Medulla oblongata (tissue), 1 donor: ENCODE measurements at regions not wholly inside any gene's neighbourhood (a gene's known extent, or its start where the extent isn't known, plus 50 kb on each side); places are given as distances from the start of the nearest gene placed in this dataset.

Source experiments
- DNase-seq: peaks from one replicate; pipeline ENCODE4 v3.0.0-alpha.2; 2015; ENCODE audit errors: extremely low spot score

- no peak for DNase-seq
These were observed 51.4 kb upstream of the CISTR start for GRCh38 chr12:53803194-53803593.

DNA sequence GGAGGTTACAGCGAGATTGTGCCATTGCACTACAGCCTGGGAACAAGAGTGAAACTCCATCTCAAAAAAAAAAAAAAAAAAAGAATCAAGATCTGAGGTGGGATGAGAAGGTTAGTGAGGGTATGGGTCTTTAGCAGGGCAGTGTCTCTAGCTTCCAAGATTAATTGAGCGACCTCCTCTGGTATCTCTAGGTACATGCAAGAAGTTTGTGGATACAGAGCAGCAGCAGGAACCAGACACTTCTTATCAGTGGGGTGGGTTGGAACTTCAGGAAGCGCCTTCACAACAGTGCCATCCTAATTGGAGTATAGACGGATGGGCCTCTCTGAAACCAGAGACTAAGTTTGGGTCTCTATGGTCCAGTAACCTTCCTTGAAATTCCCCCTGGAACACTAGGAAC lies 51.9 kb upstream of the CISTR start:
- no peak for DNase-seq

DNA sequence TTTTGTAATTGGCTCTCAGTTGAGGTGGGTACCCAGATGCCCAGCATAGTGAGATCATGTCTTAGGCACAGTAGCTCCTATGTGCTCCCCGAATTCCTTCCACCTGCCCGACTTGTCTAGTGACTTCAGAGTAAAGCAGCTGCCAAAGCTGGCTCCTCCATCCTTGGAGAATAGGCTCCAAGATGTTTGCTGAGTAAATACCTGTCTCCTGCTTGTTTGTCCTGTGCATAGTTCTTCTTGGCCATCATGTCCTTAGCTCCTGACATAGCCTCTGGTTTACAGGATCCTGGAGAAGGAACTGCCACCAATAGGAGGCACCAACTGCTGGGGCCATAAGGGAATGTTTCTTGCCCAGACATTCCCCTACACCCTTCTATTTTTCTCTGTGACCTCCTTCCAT lies 52.6 kb upstream of the CISTR start:
- no peak for DNase-seq

GRCh38 chr12:53805067-53805466 lies 53.3 kb upstream of the CISTR start:
- DNase-seq, result no peak

DNA sequence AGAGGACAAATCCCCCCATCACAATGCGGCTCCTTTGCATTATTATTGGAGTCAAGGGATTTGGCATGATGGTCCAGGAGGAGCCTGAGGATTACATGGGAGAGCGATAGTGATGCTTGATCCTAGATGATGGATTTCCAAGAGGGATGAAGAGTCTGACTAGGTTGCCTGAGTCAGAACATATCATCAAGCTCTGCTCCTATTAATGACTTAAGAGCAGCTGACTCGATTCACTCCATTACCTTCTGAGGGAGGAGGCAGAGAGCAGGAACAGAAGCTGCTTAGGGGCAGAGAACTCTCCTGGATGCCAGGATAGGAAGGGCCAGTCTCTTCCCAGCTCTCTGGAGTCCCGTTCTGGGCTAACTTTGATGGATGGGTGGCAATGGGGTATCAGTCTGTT lies 54.0 kb upstream of the CISTR start:
- DNase-seq, result no peak

GRCh38 chr12:53806721-53807120 lies 54.9 kb upstream of the CISTR start:
- DNase-seq, result no peak

GRCh38 chr12:53807322-53807860 lies 55.6 kb upstream of the CISTR start:
- no peak for DNase-seq

DNA sequence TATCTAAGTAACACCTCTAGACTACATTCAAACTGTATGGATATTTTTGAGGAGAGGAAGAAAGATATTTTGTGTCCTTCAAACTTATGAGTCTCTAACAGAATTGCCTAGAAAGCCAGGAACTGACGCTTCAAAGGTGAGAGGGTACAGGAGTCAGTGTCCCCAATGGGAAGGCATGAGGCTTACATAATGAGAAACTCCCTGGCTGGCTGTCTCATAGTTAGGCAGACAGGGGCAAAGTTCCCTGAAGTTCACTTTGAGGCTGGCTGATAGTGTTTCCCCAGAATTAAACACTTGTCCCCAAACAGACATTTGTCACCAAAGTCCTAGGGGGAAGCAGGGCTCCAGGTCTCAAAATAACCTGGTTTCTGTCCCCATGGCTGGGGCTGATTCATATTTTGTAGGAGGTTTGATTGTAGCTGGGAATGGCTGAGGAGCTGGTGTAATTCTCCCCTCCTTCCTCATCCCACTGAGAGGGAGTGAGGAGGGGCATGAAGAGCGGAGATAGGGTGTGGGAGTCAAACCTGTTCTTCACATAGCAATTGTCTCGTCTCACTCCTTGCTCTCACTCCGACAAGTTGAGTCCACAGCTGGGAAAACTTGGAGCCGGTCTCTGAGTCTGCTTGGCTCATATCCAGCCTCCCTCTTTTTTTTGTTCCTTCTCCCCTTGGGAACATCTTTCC lies 56.4 kb upstream of the CISTR start:
- DNase-seq, result no peak

- DNase-seq, result no peak
These were observed 57.2 kb upstream of the CISTR start for GRCh38 chr12:53809005-53809404.

DNA sequence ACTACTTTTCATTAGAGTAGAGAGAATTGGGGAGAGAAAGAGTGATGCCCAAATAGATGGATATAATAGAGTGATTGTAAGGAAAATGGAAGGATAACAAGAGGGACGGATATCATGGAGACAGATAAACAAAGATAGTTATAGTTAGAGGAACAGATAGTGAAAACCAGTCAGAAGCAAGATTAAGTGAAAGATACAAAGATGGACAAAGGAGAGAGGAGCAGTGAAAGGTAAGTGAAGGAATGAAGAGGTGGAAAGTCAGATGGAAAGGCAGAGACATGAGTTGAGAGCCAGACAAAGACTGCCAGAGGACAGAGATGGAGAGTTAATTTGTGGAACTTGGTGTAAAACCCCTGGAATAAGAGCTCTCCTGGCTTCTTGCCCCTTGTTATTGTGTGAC lies 59.2 kb upstream of the CISTR start:
- DNase-seq, result no peak

DNA sequence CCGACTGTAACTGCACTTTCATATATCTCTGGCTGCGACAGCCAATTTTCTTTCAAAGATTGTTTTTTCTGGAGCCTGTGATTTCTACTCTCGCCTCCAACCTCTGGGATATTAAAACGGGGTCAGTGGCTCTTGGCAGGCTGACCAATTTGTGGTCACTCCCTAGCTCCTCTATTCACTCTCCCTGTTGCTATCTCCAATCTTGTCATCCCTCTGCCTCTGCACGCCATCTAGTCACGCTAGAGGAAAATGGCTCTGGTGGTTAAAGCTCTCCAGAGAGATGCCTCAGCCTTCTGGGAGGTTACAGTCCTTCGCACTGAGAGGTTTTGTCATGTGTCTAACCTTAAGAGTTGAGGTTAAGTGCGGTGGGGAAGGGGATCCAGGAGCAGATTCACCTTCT lies 59.8 kb upstream of the CISTR start:
- no peak for DNase-seq

DNA sequence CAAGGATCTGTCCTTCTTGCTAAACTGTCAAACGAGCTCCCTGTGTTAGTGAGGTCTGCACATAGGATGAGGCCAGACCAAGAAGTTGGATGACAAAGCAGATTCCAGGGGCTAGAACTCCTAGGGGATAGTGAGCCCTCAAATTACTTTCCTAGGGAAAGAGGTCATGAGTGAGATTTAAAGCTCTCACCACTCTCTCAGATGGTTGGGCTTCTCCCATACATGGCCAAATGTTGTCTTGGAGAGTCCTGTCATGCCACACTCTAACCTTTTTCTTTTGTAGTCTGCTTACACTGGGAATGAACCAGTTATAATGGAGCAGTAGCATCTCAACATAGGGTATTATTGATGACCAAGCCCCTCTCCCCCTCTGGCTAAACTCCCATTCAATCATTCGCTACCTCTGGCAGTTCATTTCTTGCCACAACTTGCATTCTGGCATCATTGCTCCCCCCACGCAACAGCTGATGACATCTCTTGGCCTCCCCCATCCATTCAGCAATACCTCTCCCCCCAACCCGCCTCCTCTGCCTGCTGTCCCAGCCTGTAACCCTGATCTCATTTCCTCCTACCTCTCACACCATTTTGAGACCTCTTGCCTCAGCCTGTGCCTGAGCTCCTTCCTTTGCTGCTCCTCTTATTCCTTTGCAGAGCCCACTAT lies 64.7 kb upstream of the CISTR start:
- no peak for DNase-seq

DNA sequence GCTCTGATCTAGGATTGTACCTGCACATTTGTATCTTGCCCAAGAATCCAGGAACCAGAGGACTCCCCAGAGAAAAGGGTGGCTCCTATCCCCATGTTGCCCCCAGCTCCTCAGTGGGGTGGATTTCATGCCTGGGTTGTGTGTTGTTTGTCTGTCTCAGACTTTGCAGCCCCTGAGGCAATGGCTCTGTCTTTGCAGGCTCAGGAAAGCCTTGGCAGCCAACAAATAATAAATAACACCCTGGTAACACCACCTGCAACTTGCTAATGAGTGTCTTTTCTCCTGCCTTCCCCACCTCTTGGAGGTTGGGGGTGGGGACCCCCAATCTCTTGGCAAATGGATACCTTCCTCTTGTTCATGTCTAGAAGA lies 65.2 kb upstream of the CISTR start:
- no peak for DNase-seq

DNA sequence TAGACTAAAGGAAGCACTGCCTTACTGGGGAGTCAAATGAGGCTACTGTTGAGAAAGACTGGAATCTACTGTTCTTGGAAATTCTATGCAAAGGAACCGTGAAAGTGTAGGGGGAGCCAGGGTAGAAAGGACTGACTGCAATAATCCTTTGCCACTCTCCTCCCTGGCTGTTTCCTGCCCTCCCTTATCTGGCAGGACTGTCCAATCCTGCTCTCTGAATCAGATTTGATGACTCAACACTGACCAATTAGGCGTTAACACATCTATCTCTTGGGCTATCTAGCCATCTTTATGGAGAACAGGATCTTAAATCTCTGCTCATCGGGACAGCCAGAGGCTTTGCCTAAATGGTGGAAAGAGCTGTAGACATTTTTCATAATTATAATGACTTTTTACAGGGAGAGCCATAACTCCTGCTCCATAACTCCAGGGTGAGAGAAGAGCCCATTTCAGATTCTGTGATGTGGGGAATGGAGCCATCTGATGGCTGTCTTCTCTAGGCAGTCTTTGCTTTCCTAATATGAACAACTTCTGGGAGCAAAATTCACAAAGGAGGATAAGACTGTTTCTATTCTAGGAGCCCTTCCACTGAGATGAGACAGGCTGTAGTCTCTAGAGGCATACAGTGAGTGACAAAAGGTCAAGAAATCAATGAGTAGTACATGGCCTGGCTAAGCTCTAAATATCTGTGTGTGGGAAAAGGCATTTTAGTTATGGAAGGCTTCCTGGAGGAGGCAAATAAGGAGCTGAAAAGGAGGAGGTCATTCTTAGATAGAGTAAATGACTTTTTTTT lies 68.9 kb upstream of the CISTR start:
- no peak for DNase-seq

DNA sequence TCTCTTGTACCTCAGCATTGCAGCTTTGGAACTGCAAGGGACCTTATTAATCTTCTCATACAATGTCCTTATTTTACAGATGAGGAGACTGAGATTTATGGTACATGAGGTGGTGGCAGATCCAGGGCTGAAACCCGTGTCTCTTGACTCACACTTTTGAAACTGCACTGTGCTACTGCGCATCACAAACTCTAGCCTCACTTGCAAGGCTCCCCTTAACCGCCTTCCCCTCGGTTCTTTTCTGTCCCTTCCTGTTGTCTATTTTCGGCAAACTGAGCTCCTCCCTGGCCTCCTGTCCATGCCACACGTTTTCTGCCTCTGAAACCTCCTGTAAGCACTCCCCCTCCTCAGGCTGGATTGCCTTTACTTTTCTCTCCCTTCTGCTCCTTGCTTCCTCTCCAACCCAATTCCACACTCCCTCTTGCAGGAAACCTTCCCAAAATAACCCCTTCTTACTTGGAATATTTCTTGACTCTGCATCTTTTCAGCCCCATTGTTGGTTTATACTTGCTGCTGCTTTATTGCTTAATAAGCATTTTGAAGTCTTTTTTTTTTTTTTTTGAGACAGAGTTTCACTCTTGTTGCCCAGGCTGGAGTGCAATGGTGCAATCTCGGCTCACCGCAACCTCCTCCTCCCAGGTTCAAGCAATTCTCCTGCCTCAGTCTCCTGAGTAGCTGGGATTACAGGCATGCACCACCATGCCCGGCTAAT lies 72.4 kb upstream of the CISTR start:
- no peak for DNase-seq

DNA sequence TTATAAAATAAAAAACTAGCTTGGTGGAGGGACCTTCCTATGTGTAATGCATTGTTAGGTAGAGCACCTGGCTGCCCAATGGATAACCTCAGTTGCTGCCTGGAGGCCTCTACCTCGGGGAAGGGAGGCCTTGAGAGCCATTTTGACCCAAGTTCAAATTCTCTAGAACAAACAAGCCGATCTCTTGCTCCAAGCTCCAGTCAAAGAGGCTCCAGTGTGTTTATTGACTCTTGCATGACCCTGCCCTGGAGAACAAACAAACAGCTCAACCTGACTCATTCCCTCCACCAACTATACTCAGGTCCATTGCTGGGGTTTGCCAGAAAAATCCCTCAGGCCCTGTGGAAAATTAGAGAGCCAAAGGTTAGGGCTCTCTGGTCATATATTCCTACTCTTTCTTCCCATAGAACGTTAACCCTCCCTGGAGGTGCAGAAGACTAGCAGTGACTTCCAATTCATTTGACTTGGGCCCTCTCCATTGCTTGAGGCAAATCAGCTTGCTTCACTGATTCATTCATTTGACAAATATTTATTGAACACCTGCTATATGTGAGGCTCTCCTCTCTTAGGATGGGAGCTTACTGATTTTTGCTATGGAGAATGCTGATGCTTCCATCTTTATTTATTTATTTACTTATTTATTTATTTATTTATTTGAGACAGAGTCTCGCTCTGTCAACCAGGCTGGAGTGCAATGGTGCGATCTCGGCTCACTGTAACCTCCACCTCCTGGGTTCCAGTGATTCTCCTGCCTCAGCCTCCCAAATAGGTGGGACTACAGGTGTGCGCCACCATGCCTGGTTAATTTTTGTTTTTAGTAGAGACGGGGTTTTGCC lies 73.7 kb upstream of the CISTR start:
- no peak for DNase-seq

DNA sequence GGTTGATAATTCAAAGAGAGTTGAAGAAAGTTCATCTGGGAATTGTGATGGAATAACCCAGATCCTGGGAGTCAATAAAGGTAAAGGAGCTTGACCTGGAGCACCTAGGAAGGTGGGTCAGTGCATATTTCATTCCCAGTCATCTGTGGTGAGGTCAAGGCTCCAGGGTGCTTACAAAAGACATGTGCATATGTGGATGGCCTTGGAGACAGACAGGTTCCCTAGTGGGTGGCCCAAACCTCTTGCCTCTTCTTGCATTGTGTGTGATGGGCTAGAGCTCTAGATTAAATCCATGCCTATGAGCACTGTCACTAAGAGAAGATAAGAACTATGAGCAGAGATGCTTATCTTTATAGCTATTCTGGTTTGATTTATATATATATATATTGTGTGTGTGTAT lies 75.5 kb upstream of the CISTR start:
- DNase-seq, result no peak

DNA sequence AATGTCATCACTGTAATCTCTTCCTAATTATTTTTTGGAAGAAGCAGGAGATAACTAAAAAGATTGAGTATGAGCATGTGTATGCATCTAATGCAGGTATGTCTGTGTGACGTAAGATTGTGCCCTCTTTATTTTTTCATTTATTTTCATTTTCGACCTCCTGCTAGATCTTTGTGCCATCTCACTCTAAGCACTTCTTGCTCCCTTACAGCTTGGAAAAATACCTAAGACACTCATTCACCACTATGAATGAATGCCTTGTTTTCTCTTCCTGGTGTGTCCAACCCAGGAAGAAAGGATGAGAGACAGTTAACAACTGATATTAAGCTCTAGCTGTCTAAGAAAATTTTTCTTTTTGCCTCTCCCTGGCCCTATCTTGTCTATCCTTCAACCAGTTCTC lies 76.8 kb upstream of the CISTR start:
- DNase-seq, result peak; percentile 3

DNA sequence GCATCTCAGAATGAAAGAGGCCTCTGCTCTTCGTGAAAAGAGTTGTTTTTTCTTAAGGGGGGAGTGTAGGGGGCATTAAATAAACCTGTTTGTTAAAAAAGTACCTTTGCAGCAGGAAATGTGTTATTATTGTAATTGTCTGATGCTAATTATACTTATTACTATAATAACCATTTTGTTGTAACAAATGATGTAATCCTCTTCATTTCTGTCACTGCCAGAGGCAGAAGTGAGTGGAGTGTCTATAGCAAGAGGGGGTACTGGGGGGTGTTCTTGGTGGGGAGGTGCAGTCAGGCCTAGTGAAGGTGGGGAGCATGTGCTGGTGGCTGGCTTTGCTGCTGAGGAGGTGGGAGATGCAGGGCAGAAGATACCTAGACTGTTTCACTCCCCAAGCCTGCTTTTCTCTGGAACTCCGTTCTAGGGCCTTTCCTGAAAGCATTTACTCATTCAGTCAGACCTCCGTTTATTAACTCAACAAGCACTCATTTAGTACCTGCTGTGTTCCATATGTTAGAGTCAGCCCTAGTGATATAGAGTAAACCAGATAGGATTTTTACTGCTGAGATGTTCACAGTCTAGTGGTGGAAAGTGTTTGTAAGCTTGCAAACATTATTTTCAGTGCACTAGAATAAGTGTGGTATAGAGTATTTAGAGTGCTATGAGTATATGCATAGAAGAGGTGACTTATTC lies 77.5 kb upstream of the CISTR start:
- no peak for DNase-seq

GRCh38 chr12:53830631-53831030 lies 78.9 kb upstream of the CISTR start:
- DNase-seq, result no peak
